HCT116 (cell line): ENCODE measurements at regions not wholly inside any gene's neighbourhood (a gene's known extent, or its start where the extent isn't known, plus 50 kb on each side); places are given as distances from the start of the nearest gene placed in this dataset.

Source experiments
- CTCF ChIP-seq, 3 experiments: fragments of 200-600 bp in 1 of 3; sonication (generic) in 1 of 3; IDR thresholded peaks in 2 of 3; conservative IDR thresholded peaks in 1 of 3; 2 replicates each; pipeline ENCODE4 v1.5.1; 2012 to 2017; ENCODE audit warnings: low read depth in 2 of 3, low read length in 2 of 3, antibody characterized with exemption in 1 of 3, borderline replicate concordance in 1 of 3, control low read depth in 1 of 3, mild to moderate bottlenecking in 1 of 3, mixed read lengths in 1 of 3, mixed run types in 1 of 3, moderate library complexity in 1 of 3; ENCODE audit not compliant: insufficient read depth in 1 of 3
- EZH2 ChIP-seq: fragments of 200-600 bp; sonication (generic); IDR thresholded peaks from 2 replicates; pipeline ENCODE4 v1.6.1; 2017; ENCODE audit warnings: antibody characterized with exemption, mixed run types
- REST ChIP-seq: IDR thresholded peaks from 2 replicates; pipeline ENCODE4 v1.6.1; 2012; ENCODE audit warnings: low read depth
- SP1 ChIP-seq: IDR thresholded peaks from 2 replicates; pipeline ENCODE4 v1.6.1; 2012; ENCODE audit warnings: low read depth
- YY1 ChIP-seq: IDR thresholded peaks from 2 replicates; pipeline ENCODE4 v1.6.1; 2011; ENCODE audit warnings: low read length, low read depth, moderate library complexity, mild to moderate bottlenecking; ENCODE audit not compliant: insufficient replicate concordance; ENCODE audit errors: extremely low read depth
- ZNF274 ChIP-seq: fragments of 200-500 bp; sonication (Bioruptor generic); IDR thresholded peaks from 2 replicates; pipeline ENCODE4 v1.6.1; 2014; ENCODE audit warnings: mild to moderate bottlenecking, low read depth, low read length, inconsistent platforms

- TF ChIP-seq CTCF (IDR thresholded peaks at IDR 0.05 in 2 of 3, conservative IDR thresholded peaks at IDR 0.05 in 1 of 3; ENCODE audit: borderline replicate concordance in 1 of 3, insufficient read depth in 1 of 3, low read depth in 2 of 3, low read length in 2 of 3) (no peak; a peak in 1 of 6 replicates), REST (no peak), YY1 (no peak), EZH2 (no peak), ZNF274 (no peak), SP1 (no peak)
Measured at GRCh38 chr3:176651622-176652021, 545.7 kb downstream of the TBL1XR1 start.
